ENCODE measurements at regions not wholly inside any gene's neighbourhood (a gene's known extent, or its start where the extent isn't known, plus 50 kb on each side); places are given as distances from the start of the nearest gene placed in this dataset.

DNA sequence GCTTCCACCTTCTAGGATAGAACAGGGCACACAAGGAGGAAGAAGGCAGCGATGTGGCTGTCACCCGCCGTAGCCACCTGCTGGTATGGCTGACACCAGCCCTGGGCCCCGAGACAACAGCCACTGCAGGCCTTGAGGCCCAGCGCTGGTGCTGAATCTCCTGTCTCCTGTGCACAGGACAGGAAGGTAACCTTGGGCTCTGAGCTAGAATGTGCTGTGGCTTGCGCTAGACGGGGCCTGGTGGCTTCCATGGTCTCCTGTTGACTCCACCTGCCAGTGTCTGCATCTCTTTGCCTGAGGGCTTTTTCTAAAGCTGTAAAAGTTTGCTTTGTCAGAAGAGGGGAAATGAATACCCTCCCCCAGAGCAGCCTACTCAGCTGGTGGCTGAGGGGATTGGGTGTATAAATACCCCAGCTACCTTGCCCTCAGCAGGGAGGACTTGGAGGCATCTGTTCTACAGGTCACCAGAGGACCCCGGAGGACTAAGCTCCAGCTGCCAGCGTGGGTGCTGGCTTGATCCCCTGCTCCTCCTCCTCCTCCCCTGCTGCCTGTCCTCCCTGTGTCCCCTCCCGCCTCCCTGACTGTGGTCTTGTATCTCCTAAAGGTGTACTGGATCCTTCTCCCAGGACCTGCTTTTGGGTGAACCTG, 76.1 kb upstream of the SDK2 start:
- no peak overlapping the region for H3K4me3 ChIP-seq (ENCODE audit: low read depth, low read length)
- TF ChIP-seq, protein P1, sequence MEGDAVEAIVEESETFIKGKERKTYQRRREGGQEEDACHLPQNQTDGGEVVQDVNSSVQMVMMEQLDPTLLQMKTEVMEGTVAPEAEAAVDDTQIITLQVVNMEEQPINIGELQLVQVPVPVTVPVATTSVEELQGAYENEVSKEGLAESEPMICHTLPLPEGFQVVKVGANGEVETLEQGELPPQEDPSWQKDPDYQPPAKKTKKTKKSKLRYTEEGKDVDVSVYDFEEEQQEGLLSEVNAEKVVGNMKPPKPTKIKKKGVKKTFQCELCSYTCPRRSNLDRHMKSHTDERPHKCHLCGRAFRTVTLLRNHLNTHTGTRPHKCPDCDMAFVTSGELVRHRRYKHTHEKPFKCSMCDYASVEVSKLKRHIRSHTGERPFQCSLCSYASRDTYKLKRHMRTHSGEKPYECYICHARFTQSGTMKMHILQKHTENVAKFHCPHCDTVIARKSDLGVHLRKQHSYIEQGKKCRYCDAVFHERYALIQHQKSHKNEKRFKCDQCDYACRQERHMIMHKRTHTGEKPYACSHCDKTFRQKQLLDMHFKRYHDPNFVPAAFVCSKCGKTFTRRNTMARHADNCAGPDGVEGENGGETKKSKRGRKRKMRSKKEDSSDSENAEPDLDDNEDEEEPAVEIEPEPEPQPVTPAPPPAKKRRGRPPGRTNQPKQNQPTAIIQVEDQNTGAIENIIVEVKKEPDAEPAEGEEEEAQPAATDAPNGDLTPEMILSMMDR (IDR thresholded peaks at IDR 0.05; ENCODE audit: insufficient read depth, low read depth, low read length), result no peak
- no peak for DNase-seq (ENCODE audit: low read depth)

DNA sequence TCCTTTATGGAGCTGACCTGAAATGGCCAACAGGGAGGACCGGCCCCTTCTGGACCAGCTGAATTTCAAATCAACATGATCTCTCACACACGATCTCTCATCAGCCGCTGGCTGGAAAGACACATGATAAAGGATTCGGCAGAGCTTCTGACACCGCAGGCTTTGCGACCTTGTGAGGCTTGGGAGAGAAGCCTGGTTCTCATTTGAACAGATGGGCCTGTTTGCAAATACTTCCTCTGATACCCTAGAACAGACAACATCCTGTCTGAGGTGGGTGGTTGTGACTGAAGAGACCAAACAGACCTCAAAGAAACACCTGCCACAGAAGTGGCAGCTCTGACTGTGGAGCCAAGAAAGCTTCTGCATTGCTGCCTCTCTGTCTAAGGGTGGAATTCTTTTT, 77.9 kb upstream of the SDK2 start:
- no peak for DNase-seq (ENCODE audit: low read depth)
- TF ChIP-seq, protein P1 (IDR thresholded peaks at IDR 0.05; ENCODE audit: insufficient read depth, low read depth, low read length), result no peak
- no peak overlapping the region for H3K4me3 ChIP-seq (ENCODE audit: low read depth, low read length)

DNA sequence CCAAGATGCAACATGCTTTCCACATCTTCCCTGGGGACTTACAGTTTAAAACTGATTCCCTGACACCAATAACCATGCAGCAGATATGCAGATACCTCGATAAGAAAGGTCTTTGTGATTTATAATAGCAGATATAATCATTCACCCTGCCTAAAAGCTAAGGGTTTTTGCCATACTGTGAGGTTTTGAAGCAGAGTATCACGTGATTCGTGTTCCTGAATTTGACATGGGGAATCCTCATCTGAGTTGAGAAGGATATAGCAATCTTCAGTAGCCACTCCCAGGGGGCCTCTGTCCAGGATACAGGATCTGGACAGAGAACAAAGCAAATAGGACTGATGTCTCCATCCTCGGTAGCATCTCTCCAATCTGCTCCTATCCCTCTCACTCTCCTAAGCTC, 79.1 kb upstream of the SDK2 start:
- no peak for DNase-seq (ENCODE audit: low read depth)
- TF ChIP-seq, protein P1 (IDR thresholded peaks at IDR 0.05; ENCODE audit: insufficient read depth, low read depth, low read length), result no peak
- H3K4me3 ChIP-seq (ENCODE audit: low read depth, low read length), result no peak overlapping the region

DNA sequence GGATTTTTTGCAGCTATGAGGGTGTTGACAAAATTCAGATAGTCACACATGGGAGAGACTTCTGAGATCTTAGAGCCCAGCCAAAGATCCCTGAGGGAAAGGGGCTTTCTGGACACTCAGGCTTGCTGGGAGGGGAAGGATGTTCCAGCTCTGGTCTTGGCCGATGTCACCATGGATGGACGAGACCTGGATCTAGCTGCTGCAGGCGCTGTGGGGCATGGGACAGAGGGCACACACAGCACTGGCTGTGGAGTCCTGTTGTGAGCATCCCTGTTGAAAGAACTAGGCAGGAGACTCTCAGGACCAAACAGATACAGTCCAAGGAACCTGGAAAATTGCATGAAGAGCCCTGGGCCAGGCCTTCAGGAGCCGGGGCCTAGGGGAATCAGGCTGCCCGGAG, 80.1 kb upstream of the SDK2 start:
- DNase-seq (ENCODE audit: low read depth), result no peak
- H3K4me3 ChIP-seq (ENCODE audit: low read depth, low read length), result no peak overlapping the region
- TF ChIP-seq, protein P1 (IDR thresholded peaks at IDR 0.05; ENCODE audit: insufficient read depth, low read depth, low read length), result no peak

DNA sequence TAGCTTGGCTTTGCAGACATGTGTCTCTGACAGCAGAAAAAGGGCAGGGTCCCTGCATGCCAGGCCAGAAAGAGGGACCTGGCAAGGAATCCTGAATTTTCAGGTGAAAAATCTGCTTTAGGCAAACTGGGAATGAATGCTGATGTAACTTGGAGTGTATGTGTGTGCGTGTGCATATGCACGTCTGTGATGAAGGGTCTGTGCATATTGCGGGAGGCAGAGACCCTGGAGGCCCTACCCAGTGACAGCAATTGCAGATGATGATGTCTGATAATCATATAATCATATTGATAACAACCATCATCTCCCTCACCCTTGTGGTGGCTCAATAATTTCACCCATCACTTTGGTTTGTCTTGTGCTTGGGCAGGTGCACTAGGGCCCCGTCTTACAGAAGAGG, 80.7 kb upstream of the SDK2 start:
- TF ChIP-seq, protein P1 (IDR thresholded peaks at IDR 0.05; ENCODE audit: insufficient read depth, low read depth, low read length), result no peak
- DNase-seq (ENCODE audit: low read depth), result no peak
- no peak overlapping the region for H3K4me3 ChIP-seq (ENCODE audit: low read depth, low read length)

DNA sequence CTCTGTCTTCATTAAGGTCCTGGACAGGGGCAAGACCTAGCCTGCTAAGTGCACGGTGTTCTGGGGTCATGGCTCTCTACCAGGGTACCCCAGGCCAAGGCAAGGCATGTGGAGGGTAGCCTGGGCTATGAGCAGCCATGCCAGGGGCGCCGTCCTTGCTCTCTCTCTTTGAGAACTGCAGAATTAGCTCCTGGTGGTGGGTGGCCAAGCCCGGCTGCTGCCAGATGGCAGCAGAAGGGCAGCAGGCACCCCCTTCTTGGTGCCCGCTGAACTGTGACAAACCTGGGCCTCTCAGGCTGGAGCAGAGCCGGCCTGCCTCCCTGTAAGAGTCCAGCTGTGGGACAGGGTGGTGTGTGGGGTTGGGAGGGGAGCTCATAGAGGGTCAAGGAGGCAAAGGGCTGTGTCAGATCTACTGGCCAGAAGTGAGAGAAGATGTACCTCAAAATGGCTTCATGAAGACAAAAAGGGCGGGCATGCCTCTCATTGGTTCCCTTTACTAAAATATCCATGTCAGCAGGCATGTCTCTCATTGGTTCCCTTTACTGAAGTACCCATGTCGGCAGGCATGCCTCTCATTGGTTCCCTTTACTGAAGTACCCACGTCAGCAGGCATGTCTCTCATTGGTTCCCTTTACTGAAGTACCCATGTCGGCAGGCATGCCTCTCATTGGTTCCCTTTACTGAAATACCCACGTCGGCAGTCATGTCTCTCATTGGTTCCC, 81.7 kb upstream of the SDK2 start:
- TF ChIP-seq, protein P1 (IDR thresholded peaks at IDR 0.05; ENCODE audit: insufficient read depth, low read depth, low read length), result no peak
- no peak overlapping the region for H3K4me3 ChIP-seq (ENCODE audit: low read depth, low read length)
- no peak for DNase-seq (ENCODE audit: low read depth)
